OCI-LY1 (cell line): ENCODE measurements at regions not wholly inside any gene's neighbourhood (a gene's known extent, or its start where the extent isn't known, plus 50 kb on each side); places are given as distances from the start of the nearest gene placed in this dataset.

Experiments used
- H2AFZ ChIP-seq: fragments of 200-600 bp; sonication (generic), shearing (Covaris generic); 2 replicates; pipeline ENCODE4 v1.6.0; 2014; ENCODE audit warnings: antibody characterized with exemption, mild to moderate bottlenecking, low read length
- H3F3A ChIP-seq: fragments of 200-600 bp; sonication (generic), shearing (Covaris generic); 2 replicates; pipeline ENCODE4 v1.6.0; 2014; ENCODE audit warnings: mild to moderate bottlenecking, antibody characterized with exemption, low read length, moderate library complexity; ENCODE audit not compliant: insufficient read depth
- H3K27ac ChIP-seq: fragments of 200-600 bp; sonication (generic); 2 replicates; pipeline ENCODE4 v1.5.1; 2014; ENCODE audit warnings: low read length, mixed run types, mild to moderate bottlenecking, low read depth; ENCODE audit not compliant: poor library complexity, severe bottlenecking
- H3K27me3 ChIP-seq: fragments of 200-600 bp; sonication (generic); 2 replicates; pipeline ENCODE4 v1.6.0; 2014; ENCODE audit warnings: antibody characterized with exemption, mild to moderate bottlenecking, low read length, moderate library complexity; ENCODE audit not compliant: insufficient read depth
- H3K36me3 ChIP-seq: fragments of 200-600 bp; sonication (generic); 2 replicates; pipeline ENCODE4 v1.6.1; 2014; ENCODE audit warnings: mild to moderate bottlenecking, antibody characterized with exemption, low read length, moderate library complexity, mixed read lengths; ENCODE audit not compliant: insufficient read depth
- H3K4me1 ChIP-seq: fragments of 200-600 bp; sonication (generic); 2 replicates; pipeline ENCODE4 v1.5.1; 2014; ENCODE audit warnings: mild to moderate bottlenecking, low read length, moderate library complexity; ENCODE audit not compliant: insufficient read depth, severe bottlenecking
- H3K4me2 ChIP-seq: fragments of 200-600 bp; sonication (generic), shearing (Covaris generic); 2 replicates; pipeline ENCODE4 v1.6.1; 2014; ENCODE audit warnings: low read length
- H3K4me3 ChIP-seq: fragments of 200-600 bp; sonication (generic); 2 replicates; pipeline ENCODE4 v1.5.1; 2014; ENCODE audit warnings: low read length, low read depth, mild to moderate bottlenecking, mixed read lengths; ENCODE audit not compliant: poor library complexity, severe bottlenecking
- H3K79me2 ChIP-seq: fragments of 200-600 bp; shearing (Covaris generic); 2 replicates; pipeline ENCODE4 v1.6.1; 2016; ENCODE audit warnings: mixed run types, low read length, mixed read lengths; ENCODE audit not compliant: insufficient read depth
- H3K9ac ChIP-seq: fragments of 200-600 bp; sonication (generic), shearing (Covaris generic); 2 replicates; pipeline ENCODE4 v1.6.1; 2014; ENCODE audit warnings: mild to moderate bottlenecking, low read length, mixed read lengths
- H3K9me2 ChIP-seq: fragments of 200-600 bp; sonication (generic), shearing (Covaris generic); 2 replicates; pipeline ENCODE4 v1.6.1; 2014; ENCODE audit warnings: low read depth, mild to moderate bottlenecking, low read length, mixed read lengths
- H3K9me3 ChIP-seq: fragments of 200-600 bp; shearing (Covaris generic); 2 replicates; pipeline ENCODE4 v1.6.1; 2014; ENCODE audit warnings: low read length, mixed read lengths
- H4K20me1 ChIP-seq: fragments of 200-600 bp; sonication (generic), shearing (Covaris generic); 2 replicates; pipeline ENCODE4 v1.6.0; 2016; ENCODE audit warnings: mild to moderate bottlenecking, low read length; ENCODE audit not compliant: insufficient read depth
- EZH2 ChIP-seq: fragments of 200-600 bp; sonication (generic), shearing (Covaris generic); IDR thresholded peaks from 2 replicates; pipeline ENCODE4 v1.8.0; 2017; ENCODE audit warnings: borderline replicate concordance, mixed run types, mild to moderate bottlenecking, antibody characterized with exemption, low read length, moderate library complexity, mixed read lengths
- TF ChIP-seq, protein P1 (sequence below): fragments of 200-600 bp; sonication (generic), shearing (Covaris generic); IDR thresholded peaks from 2 replicates; pipeline ENCODE4 v1.5.1; 2017; ENCODE audit warnings: mild to moderate bottlenecking, antibody characterized with exemption, low read length, moderate library complexity, mixed read lengths

GRCh38 chr1:29831500-29832117, 595.3 kb downstream of the PTPRU start:
- Histone ChIP-seq H3K27ac (no peak overlapping the region), H3K4me2 (no peak overlapping the region), H3K9ac (no peak overlapping the region), H3K9me2 (no peaks in the 10 kb centered on the region), H3F3A (no peaks in the 10 kb centered on the region), H3K36me3 (no peaks in the 10 kb centered on the region), H3K79me2 (no peaks in the 10 kb centered on the region), H4K20me1 (no peaks in the 10 kb centered on the region), H2AFZ (no peak overlapping the region), H3K4me3 (no peak overlapping the region), H3K4me1 (no peaks in the 10 kb centered on the region), H3K9me3 (no peaks in the 10 kb centered on the region), H3K27me3 (no peaks in the 10 kb centered on the region)
- no peak for TF ChIP-seq EZH2
- TF ChIP-seq, protein P1, sequence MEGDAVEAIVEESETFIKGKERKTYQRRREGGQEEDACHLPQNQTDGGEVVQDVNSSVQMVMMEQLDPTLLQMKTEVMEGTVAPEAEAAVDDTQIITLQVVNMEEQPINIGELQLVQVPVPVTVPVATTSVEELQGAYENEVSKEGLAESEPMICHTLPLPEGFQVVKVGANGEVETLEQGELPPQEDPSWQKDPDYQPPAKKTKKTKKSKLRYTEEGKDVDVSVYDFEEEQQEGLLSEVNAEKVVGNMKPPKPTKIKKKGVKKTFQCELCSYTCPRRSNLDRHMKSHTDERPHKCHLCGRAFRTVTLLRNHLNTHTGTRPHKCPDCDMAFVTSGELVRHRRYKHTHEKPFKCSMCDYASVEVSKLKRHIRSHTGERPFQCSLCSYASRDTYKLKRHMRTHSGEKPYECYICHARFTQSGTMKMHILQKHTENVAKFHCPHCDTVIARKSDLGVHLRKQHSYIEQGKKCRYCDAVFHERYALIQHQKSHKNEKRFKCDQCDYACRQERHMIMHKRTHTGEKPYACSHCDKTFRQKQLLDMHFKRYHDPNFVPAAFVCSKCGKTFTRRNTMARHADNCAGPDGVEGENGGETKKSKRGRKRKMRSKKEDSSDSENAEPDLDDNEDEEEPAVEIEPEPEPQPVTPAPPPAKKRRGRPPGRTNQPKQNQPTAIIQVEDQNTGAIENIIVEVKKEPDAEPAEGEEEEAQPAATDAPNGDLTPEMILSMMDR, result no peak

GRCh38 chr1:29830916-29831315, 594.6 kb downstream of the PTPRU start:
- Histone ChIP-seq H3K36me3 (no peaks in the 10 kb centered on the region), H2AFZ (no peak overlapping the region), H3K9ac (no peak overlapping the region), H3F3A (no peaks in the 10 kb centered on the region), H3K79me2 (no peaks in the 10 kb centered on the region), H4K20me1 (no peaks in the 10 kb centered on the region), H3K9me3 (no peaks in the 10 kb centered on the region), H3K4me2 (no peak overlapping the region), H3K9me2 (no peaks in the 10 kb centered on the region), H3K27me3 (no peaks in the 10 kb centered on the region), H3K27ac (no peak overlapping the region), H3K4me3 (no peak overlapping the region), H3K4me1 (no peaks in the 10 kb centered on the region)
- no peak for TF ChIP-seq EZH2
- TF ChIP-seq, protein P1, result no peak

DNA sequence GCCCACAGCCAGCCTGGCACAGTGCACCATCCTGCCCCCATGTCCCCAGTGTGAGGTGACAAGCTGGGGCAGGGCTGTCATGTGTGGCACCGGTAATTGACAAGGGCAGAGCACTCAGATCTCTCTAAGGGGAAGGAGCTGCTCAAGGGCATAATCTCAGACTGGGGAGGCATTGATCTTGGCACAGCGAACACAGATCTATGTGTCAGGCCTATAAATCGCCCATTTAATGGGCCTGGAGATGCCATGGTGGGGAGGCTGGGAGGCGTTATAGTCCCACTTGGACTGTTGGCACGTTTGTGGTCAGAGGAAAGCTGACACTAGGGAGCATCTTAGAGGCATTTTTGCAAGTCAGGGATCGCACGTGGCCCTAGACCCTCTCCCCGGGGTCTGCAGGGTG, 594.1 kb downstream of the PTPRU start:
- no peaks in the 10 kb centered on the region for H3F3A ChIP-seq
- H3K36me3 ChIP-seq, result no peaks in the 10 kb centered on the region
- no peak overlapping the region for H3K4me2 ChIP-seq
- H3K9me2 ChIP-seq, result no peaks in the 10 kb centered on the region
- TF ChIP-seq EZH2, result no peak
- TF ChIP-seq, protein P1, result no peak
- H3K9ac ChIP-seq, result no peak overlapping the region
- H2AFZ ChIP-seq, result no peak overlapping the region
- no peaks in the 10 kb centered on the region for H3K4me1 ChIP-seq
- H3K79me2 ChIP-seq, result no peaks in the 10 kb centered on the region
- no peaks in the 10 kb centered on the region for H3K9me3 ChIP-seq
- no peak overlapping the region for H3K27ac ChIP-seq
- H4K20me1 ChIP-seq, result no peaks in the 10 kb centered on the region
- no peaks in the 10 kb centered on the region for H3K27me3 ChIP-seq
- H3K4me3 ChIP-seq, result no peak overlapping the region
